Caco-2 (cell line): ENCODE measurements at regions not wholly inside any gene's neighbourhood (a gene's known extent, or its start where the extent isn't known, plus 50 kb on each side); places are given as distances from the start of the nearest gene placed in this dataset.

Experiments
- BruUV-seq: library from RNA; stranded (reverse); fragments of 400-500 nt; replicated peaks from 2 replicates; lab custom pipeline; 2021; lab: Mats Ljungman, UMichigan
- CTCF ChIA-PET: fragments of 300-600 bp; sonication (Branson Sonifier 250); formaldehyde crosslinking; loops from one replicate; lab custom pipeline; 2022; ENCODE audit warnings: antibody characterized with exemption; lab: Charles Lee
- POLR2A ChIA-PET: fragments of 300-600 bp; sonication (Branson Sonifier 250); formaldehyde crosslinking; loops from one replicate; lab custom pipeline; 2022; ENCODE audit warnings: antibody characterized with exemption; lab: Charles Lee
- DNase-seq, 2 experiments: peaks; one replicate each; pipeline versions ENCODE4 v3.0.0 to v3.0.0-alpha.2; 2020 to 2022
- H3K27me3 ChIP-seq: replicated peaks from 2 replicates; pipeline ENCODE4 v1.6.0; 2011; ENCODE audit warnings: low read length; ENCODE audit not compliant: control insufficient read depth, insufficient read depth
- H3K36me3 ChIP-seq: 2 replicates; pipeline ENCODE4 v1.5.1; 2011; ENCODE audit warnings: low read length; ENCODE audit not compliant: control insufficient read depth, insufficient read depth
- H3K4me1 ChIP-seq: fragments of 250-450 bp; sonication (Bioruptor Pico); 2 replicates; pipeline ENCODE4 v1.5.1; 2020; ENCODE audit warnings: mild to moderate bottlenecking
- H3K4me3 ChIP-seq: 2 replicates; pipeline ENCODE4 v1.5.1; 2011; ENCODE audit warnings: low read depth, mild to moderate bottlenecking, control low read depth, low read length
- H3K9me3 ChIP-seq: fragments of 250-450 bp; sonication (Bioruptor Pico); 2 replicates; pipeline ENCODE4 v1.5.1; 2020; ENCODE audit warnings: mild to moderate bottlenecking, moderate library complexity
- H3K27ac Mint-ChIP-seq: one replicate; pipeline ENCODE4 v1.8.0; 2022; ENCODE audit warnings: mixed read lengths; ENCODE audit not compliant: unreplicated experiment
- H3K27me3 Mint-ChIP-seq: one replicate; pipeline ENCODE4 v1.8.0; 2022; ENCODE audit warnings: mixed read lengths; ENCODE audit not compliant: insufficient read depth, unreplicated experiment
- H3K36me3 Mint-ChIP-seq: one replicate; pipeline ENCODE4 v1.8.0; 2022; ENCODE audit warnings: mild to moderate bottlenecking, mixed read lengths; ENCODE audit not compliant: insufficient read depth, unreplicated experiment
- H3K4me1 Mint-ChIP-seq: one replicate; pipeline ENCODE4 v1.8.0; 2022; ENCODE audit warnings: low read depth, mixed read lengths; ENCODE audit not compliant: unreplicated experiment
- H3K4me3 Mint-ChIP-seq: one replicate; pipeline ENCODE4 v1.8.0; 2022; ENCODE audit warnings: mild to moderate bottlenecking, moderate library complexity, mixed read lengths; ENCODE audit not compliant: unreplicated experiment
- H3K9me3 Mint-ChIP-seq: one replicate; pipeline ENCODE4 v1.8.0; 2022; ENCODE audit warnings: mixed read lengths; ENCODE audit not compliant: unreplicated experiment
- CTCF ChIP-seq, 2 experiments: fragments of 200-600 bp in 1 of 2; IDR thresholded peaks; 1 replicate in 1 of 2; 2 replicates in 1 of 2; pipeline versions ENCODE4 v1.5.1 to v1.8.0; 2011 to 2022; ENCODE audit warnings: antibody characterized with exemption in 1 of 2, control low read depth in 1 of 2, inconsistent platforms in 1 of 2, low read depth in 1 of 2, low read length in 1 of 2, mild to moderate bottlenecking in 1 of 2, moderate library complexity in 1 of 2; ENCODE audit not compliant: insufficient read depth in 1 of 2, severe bottlenecking in 1 of 2, unreplicated experiment in 1 of 2
- intact Hi-C: fragments of 100-400 bp; cut with micrococcal nuclease; formaldehyde crosslinking; loops from one replicate; pipeline ENCODE4 v1.10.0; 2022; ENCODE audit not compliant: unreplicated experiment

- POLR2A ChIA-PET, result no interaction called here
- CTCF ChIA-PET, result no interaction called here
- BruUV-seq, result no TSS peak
- no peak for DNase-seq
- no peak for TF ChIP-seq CTCF (IDR thresholded peaks at IDR 0.05; ENCODE audit: insufficient read depth in 1 of 2, low read depth in 1 of 2, low read length in 1 of 2, severe bottlenecking in 1 of 2, unreplicated experiment in 1 of 2)
- H3K27ac Mint-ChIP-seq, result no peak overlapping the region
- Histone ChIP-seq H3K27me3 (no peaks in the 10 kb centered on the region), H3K36me3 (no peaks in the 10 kb centered on the region), H3K4me1 (no peaks in the 10 kb centered on the region), H3K4me3 (no peak overlapping the region), H3K9me3 (no peaks in the 10 kb centered on the region)
- H3K27me3 Mint-ChIP-seq, result peaks cover 4% of the 10 kb centered on the region
- intact Hi-C loops, result no loop called here
- no peak overlapping the region for H3K4me3 Mint-ChIP-seq
- no peaks in the 10 kb centered on the region for H3K4me1 Mint-ChIP-seq
- H3K9me3 Mint-ChIP-seq, result peaks cover 10% of the 10 kb centered on the region
- H3K36me3 Mint-ChIP-seq, result no peaks in the 10 kb centered on the region
Measured at GRCh38 chr7:67523713-67524112, 527.1 kb downstream of the TYW1 start.

DNA sequence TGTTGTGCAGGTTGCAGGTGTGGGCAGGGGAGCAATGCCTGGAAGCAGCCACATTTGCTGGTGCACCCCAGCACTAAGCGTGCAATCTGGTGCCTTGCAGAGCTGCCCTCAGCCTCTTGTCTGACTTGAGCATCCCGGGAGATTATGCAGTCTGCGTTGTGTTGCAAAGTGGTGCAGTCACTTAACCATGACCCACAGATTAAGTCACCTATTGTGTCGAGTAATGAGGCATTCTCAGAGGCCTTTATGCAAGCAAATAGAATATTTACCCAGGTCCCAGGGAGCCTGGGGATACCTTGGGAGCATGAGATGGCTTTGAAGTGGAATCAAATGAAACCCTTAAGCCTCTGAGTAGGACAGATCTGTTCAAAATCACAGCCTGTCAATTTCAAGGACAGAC lies 529.0 kb downstream of the TYW1 start:
- H3K4me3 Mint-ChIP-seq, result no peak overlapping the region
- Histone ChIP-seq H3K9me3 (no peaks in the 10 kb centered on the region), H3K36me3 (no peaks in the 10 kb centered on the region), H3K4me3 (no peak overlapping the region), H3K4me1 (no peaks in the 10 kb centered on the region), H3K27me3 (no peaks in the 10 kb centered on the region)
- no peak overlapping the region for H3K27ac Mint-ChIP-seq
- no peak for DNase-seq
- ChIA-PET CTCF (no interaction called here), POLR2A (no interaction called here)
- no peak for TF ChIP-seq CTCF (IDR thresholded peaks at IDR 0.05; ENCODE audit: insufficient read depth in 1 of 2, low read depth in 1 of 2, low read length in 1 of 2, severe bottlenecking in 1 of 2, unreplicated experiment in 1 of 2)
- no peaks in the 10 kb centered on the region for H3K4me1 Mint-ChIP-seq
- H3K27me3 Mint-ChIP-seq, result peaks cover 8% of the 10 kb centered on the region
- intact Hi-C loops, result no loop called here
- peaks cover 10% of the 10 kb centered on the region for H3K9me3 Mint-ChIP-seq
- BruUV-seq, result no TSS peak
- H3K36me3 Mint-ChIP-seq, result no peaks in the 10 kb centered on the region

GRCh38 chr7:67535241-67535989 lies 538.8 kb downstream of the TYW1 start:
- BruUV-seq, result no TSS peak
- no peak overlapping the region for H3K27ac Mint-ChIP-seq

More at GRCh38 chr7:67535241-67535989, 538.8 kb downstream of the TYW1 start:
- CTCF ChIA-PET, result no interaction called here
- H3K27me3 ChIP-seq, result no peaks in the 10 kb centered on the region
- peaks cover 2% of the 10 kb centered on the region for H3K27me3 Mint-ChIP-seq
- POLR2A ChIA-PET, result no interaction called here
- no peak for DNase-seq
- no peaks in the 10 kb centered on the region for H3K36me3 Mint-ChIP-seq
- no peak overlapping the region for H3K4me3 Mint-ChIP-seq
- H3K4me3 ChIP-seq, result no peak overlapping the region
- TF ChIP-seq CTCF (IDR thresholded peaks at IDR 0.05; ENCODE audit: insufficient read depth in 1 of 2, low read depth in 1 of 2, low read length in 1 of 2, severe bottlenecking in 1 of 2, unreplicated experiment in 1 of 2), result no peak
- H3K4me1 Mint-ChIP-seq, result no peaks in the 10 kb centered on the region
- H3K4me1 ChIP-seq, result no peaks in the 10 kb centered on the region
- H3K9me3 ChIP-seq, result no peaks in the 10 kb centered on the region
- intact Hi-C loops, result no loop called here
- no peaks in the 10 kb centered on the region for H3K36me3 ChIP-seq
- H3K9me3 Mint-ChIP-seq, result peaks cover 15% of the 10 kb centered on the region
